ENCODE measurements at regions not wholly inside any gene's neighbourhood (a gene's known extent, or its start where the extent isn't known, plus 50 kb on each side); places are given as distances from the start of the nearest gene placed in this dataset.
"Not testable (repeated sequence)": the region's sequence is repeated elsewhere in the genome, so short reads cannot be mapped to it uniquely, and the experiment has no call there.

GRCh38 chr2:95669441-95669991 is 77.7 kb downstream of the TRIM43 start:
- TF ChIP-seq OSR1 (CRISPR knock-in tag; IDR thresholded peaks at IDR 0.05) (no peak), PPARA (CRISPR knock-in tag; IDR thresholded peaks at IDR 0.05; ENCODE audit: borderline replicate concordance) (no peak), RARB (CRISPR knock-in tag; IDR thresholded peaks at IDR 0.05) (no peak), GLIS3 (CRISPR knock-in tag; IDR thresholded peaks at IDR 0.05) (no peak), ZNF8 (CRISPR knock-in tag; IDR thresholded peaks at IDR 0.05) (no peak), POU6F1 (CRISPR knock-in tag; IDR thresholded peaks at IDR 0.05; ENCODE audit: borderline replicate concordance, low read depth) (no peak), ZC3H10 (CRISPR knock-in tag; IDR thresholded peaks at IDR 0.05) (no peak)
- peak; percentile 15; the same call in 2 of the 3 replicates for ATAC-seq

GRCh38 chr2:95670167-95670566 is 78.4 kb downstream of the TRIM43 start:
- TF ChIP-seq ESRRG (CRISPR knock-in tag; IDR thresholded peaks at IDR 0.05), result no peak
- 0 out of 2 replicates have a peak, but pooled peaks have one; percentile 16 for TF ChIP-seq ISL1 (CRISPR knock-in tag; IDR thresholded peaks at IDR 0.05)
- peak; percentile 68 for ATAC-seq

- ATAC-seq, result peak; percentile 40
- TF ChIP-seq PPARA (CRISPR knock-in tag; IDR thresholded peaks at IDR 0.05; ENCODE audit: borderline replicate concordance) (no peak), CSRNP3 (CRISPR knock-in tag; IDR thresholded peaks at IDR 0.05) (no peak), TSHZ2 (CRISPR knock-in tag; IDR thresholded peaks at IDR 0.05) (no peak), ISL1 (CRISPR knock-in tag; IDR thresholded peaks at IDR 0.05) (no peak), ARNTL (CRISPR knock-in tag; IDR thresholded peaks at IDR 0.05; ENCODE audit: borderline replicate concordance, low read depth) (no peak), CREB5 (CRISPR knock-in tag; IDR thresholded peaks at IDR 0.05; ENCODE audit: low read depth) (no peak), PATZ1 (CRISPR knock-in tag; IDR thresholded peaks at IDR 0.05; ENCODE audit: borderline replicate concordance) (no peak), ZFP3 (CRISPR knock-in tag; IDR thresholded peaks at IDR 0.05) (no peak), ZNF565 (CRISPR knock-in tag; conservative IDR thresholded peaks at IDR 0.05; ENCODE audit: low read depth) (no peak), ESRRG (CRISPR knock-in tag; IDR thresholded peaks at IDR 0.05) (no peak)
Observed at GRCh38 chr2:95670686-95671085, 78.9 kb downstream of the TRIM43 start.

GRCh38 chr2:95671171-95671570 is 79.4 kb downstream of the TRIM43 start:
- ATAC-seq, result peak; percentile 73

- ATAC-seq, result not testable (repeated sequence)
Observed at GRCh38 chr2:95671992-95672391, 80.2 kb downstream of the TRIM43 start.

- not testable (repeated sequence) for ATAC-seq
Observed at GRCh38 chr2:95672500-95672899, 80.7 kb downstream of the TRIM43 start.
